AG08396 (cell line): ENCODE measurements at regions not wholly inside any gene's neighbourhood (a gene's known extent, or its start where the extent isn't known, plus 50 kb on each side); places are given as distances from the start of the nearest gene placed in this dataset.

Source experiments
- DNase-seq: peaks from one replicate; pipeline ENCODE4 v3.0.0; 2012; ENCODE audit warnings: low spot score, mixed read lengths

- DNase-seq: no peak
Measured at GRCh38 chr12:34526946-34527345, 504.6 kb downstream of the ALG10 start.

GRCh38 chr12:34547276-34547675 lies 525.0 kb downstream of the ALG10 start:
- no peak for DNase-seq

GRCh38 chr12:34591966-34592365 lies 569.7 kb downstream of the ALG10 start:
- no peak for DNase-seq

- DNase-seq: peak; percentile 0
Measured at GRCh38 chr12:34595749-34596733, 573.7 kb downstream of the ALG10 start.

GRCh38 chr12:34597548-34598351 lies 575.5 kb downstream of the ALG10 start:
- DNase-seq: peak; percentile 0

GRCh38 chr12:34598352-34598827 lies 576.1 kb downstream of the ALG10 start:
- no peak for DNase-seq

GRCh38 chr12:34598851-34599529 lies 576.7 kb downstream of the ALG10 start:
- no peak for DNase-seq

- no peak for DNase-seq
Measured at GRCh38 chr12:34599530-34600513, 577.5 kb downstream of the ALG10 start.

- no peak for DNase-seq
Measured at GRCh38 chr12:34600592-34601462, 578.5 kb downstream of the ALG10 start.

- DNase-seq: no peak
Measured at GRCh38 chr12:34601689-34602088, 579.4 kb downstream of the ALG10 start.

GRCh38 chr12:34602213-34602940 lies 580.1 kb downstream of the ALG10 start:
- DNase-seq: no peak

- no peak for DNase-seq
Measured at GRCh38 chr12:34603382-34604035, 581.2 kb downstream of the ALG10 start.

GRCh38 chr12:34604227-34604626 lies 581.9 kb downstream of the ALG10 start:
- DNase-seq: peak; percentile 0

GRCh38 chr12:34604631-34605509 lies 582.6 kb downstream of the ALG10 start:
- no peak for DNase-seq

GRCh38 chr12:34605510-34605887 lies 583.2 kb downstream of the ALG10 start:
- DNase-seq: peak; percentile 0

- DNase-seq: peak; percentile 1
Measured at GRCh38 chr12:34605955-34606748, 583.9 kb downstream of the ALG10 start.
